AG04450 (cell line): ENCODE measurements at regions not wholly inside any gene's neighbourhood (a gene's known extent, or its start where the extent isn't known, plus 50 kb on each side); places are given as distances from the start of the nearest gene placed in this dataset.

Source experiments
- CTCF ChIA-PET: fragments of 300-600, 350-600 bp; formaldehyde crosslinking; extraction: SDS; loops from one replicate; lab custom pipeline; 2022; ENCODE audit warnings: antibody characterized with exemption, inconsistent platforms; lab: Charles Lee
- POLR2A ChIA-PET: fragments of 350-600 bp; formaldehyde crosslinking; extraction: SDS; loops from one replicate; lab custom pipeline; 2021; ENCODE audit warnings: antibody characterized with exemption, inconsistent platforms; lab: Yijun Ruan, JAX
- DNase-seq: peaks from one replicate; pipeline ENCODE4 v3.0.0-alpha.2; 2011; ENCODE audit warnings: low read depth, low spot score
- H3K27ac ChIP-seq: one replicate; pipeline ENCODE4 v1.5.1; 2012; ENCODE audit warnings: low read depth, low read length, control low read depth
- H3K27me3 ChIP-seq: one replicate; pipeline ENCODE4 v1.6.0; 2012; ENCODE audit warnings: low read length; ENCODE audit not compliant: control insufficient read depth, insufficient read depth
- H3K4me3 ChIP-seq: 2 replicates; pipeline ENCODE4 v1.5.1; 2011; ENCODE audit warnings: mild to moderate bottlenecking, low read depth, low read length, control low read depth
- H3K9me3 ChIP-seq: 2 replicates; pipeline ENCODE4 v1.5.1; 2012; ENCODE audit warnings: low read length; ENCODE audit not compliant: control insufficient read depth, insufficient read depth
- CTCF ChIP-seq: IDR thresholded peaks from 2 replicates; pipeline ENCODE4 v1.5.1; 2011; ENCODE audit warnings: low read depth, low read length, control low read depth, inconsistent platforms

GRCh38 chr16:8103649-8104289 is 486.5 kb downstream of the TMEM114 start:
- Histone ChIP-seq H3K27me3 (no peaks in the 10 kb centered on the region), H3K27ac (no peak overlapping the region), H3K4me3 (no peak overlapping the region), H3K9me3 (peaks cover 22% of the 10 kb centered on the region)
- no peak for DNase-seq
- TF ChIP-seq CTCF: no peak
- ChIA-PET POLR2A (no interaction called here), CTCF (no interaction called here)

GRCh38 chr16:8099586-8099985 is 490.7 kb downstream of the TMEM114 start:
- ChIA-PET POLR2A (no interaction called here), CTCF (no interaction called here)
- Histone ChIP-seq H3K9me3 (peaks cover 23% of the 10 kb centered on the region), H3K27me3 (no peaks in the 10 kb centered on the region), H3K27ac (no peak overlapping the region), H3K4me3 (no peak overlapping the region)
- no peak for TF ChIP-seq CTCF
- DNase-seq: no peak

GRCh38 chr16:8098947-8099512 is 491.3 kb downstream of the TMEM114 start:
- POLR2A ChIA-PET: no interaction called here

GRCh38 chr16:8096211-8096610 is 494.1 kb downstream of the TMEM114 start:
- peaks cover 21% of the 10 kb centered on the region for H3K9me3 ChIP-seq
- H3K27ac ChIP-seq: no peak overlapping the region
- POLR2A ChIA-PET: no interaction called here
- H3K27me3 ChIP-seq: no peaks in the 10 kb centered on the region
- H3K4me3 ChIP-seq: no peak overlapping the region
- CTCF ChIA-PET: no interaction called here
- DNase-seq: no peak
- TF ChIP-seq CTCF: no peak

More at GRCh38 chr16:8098947-8099512, 491.3 kb downstream of the TMEM114 start:
- no peaks in the 10 kb centered on the region for H3K27me3 ChIP-seq
- CTCF ChIA-PET: no interaction called here
- H3K27ac ChIP-seq: no peak overlapping the region
- no peak for TF ChIP-seq CTCF
- DNase-seq: no peak
- H3K9me3 ChIP-seq: peaks cover 23% of the 10 kb centered on the region
- no peak overlapping the region for H3K4me3 ChIP-seq

DNA sequence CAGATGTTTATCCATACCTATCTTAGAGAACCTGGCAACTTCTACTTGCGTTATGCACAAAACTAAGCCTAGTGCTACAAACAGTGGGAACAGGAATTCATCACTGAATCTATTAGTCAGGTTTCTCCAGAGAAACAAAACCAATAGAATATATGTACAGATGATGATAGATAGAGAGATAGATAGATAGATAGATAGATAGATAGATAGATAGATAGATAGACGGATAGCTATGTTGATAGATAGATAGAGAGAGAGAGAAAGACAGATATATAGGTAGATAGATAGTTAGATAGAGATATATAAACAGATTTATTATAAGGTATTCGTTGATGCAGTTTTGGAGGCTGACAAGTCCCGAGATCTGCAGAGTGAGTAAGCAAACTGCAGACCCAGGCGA is 495.6 kb downstream of the TMEM114 start:
- ChIA-PET CTCF (no interaction called here), POLR2A (no interaction called here)
- no peak for TF ChIP-seq CTCF
- no peak for DNase-seq
- H3K27ac ChIP-seq: no peak overlapping the region
- H3K27me3 ChIP-seq: no peaks in the 10 kb centered on the region
- peaks cover 14% of the 10 kb centered on the region for H3K9me3 ChIP-seq
- H3K4me3 ChIP-seq: no peak overlapping the region
